Body of pancreas (tissue), 4 donors: ENCODE measurements at regions not wholly inside any gene's neighbourhood (a gene's known extent, or its start where the extent isn't known, plus 50 kb on each side); places are given as distances from the start of the nearest gene placed in this dataset.

ENCODE experiments used
- ATAC-seq: fragments of 150-250 bp; one replicate; pipeline ENCODE4 v1.9.1; 2016
- DNase-seq, 4 donors: peaks; one replicate each; pipeline ENCODE4 v3.0.0-alpha.2; 2019
- H3K27ac ChIP-seq, 4 donors: fragments of 200-600 bp; sonication (generic); 1 replicate in 3 of 4; 2 replicates in 1 of 4; pipeline versions ENCODE4 v1.5.1 to v1.6.1; 2016 to 2019; ENCODE audit warnings: mild to moderate bottlenecking in 1 of 4, mixed read lengths in 1 of 4, moderate library complexity in 1 of 4
- H3K27me3 ChIP-seq, 2 donors: fragments of 200-600 bp; sonication (generic); one replicate each; pipeline ENCODE4 v1.6.0; 2016; ENCODE audit warnings: mild to moderate bottlenecking in 1 of 2
- H3K36me3 ChIP-seq, 2 donors: fragments of 200-600 bp; sonication (generic); replicated peaks in 1 of 2; 2 replicates each; pipeline ENCODE4 v1.5.1; 2016; ENCODE audit warnings: low read depth in 2 of 2; ENCODE audit not compliant: insufficient read depth in 1 of 2
- H3K4me1 ChIP-seq: fragments of 200-600 bp; sonication (generic); one replicate; pipeline ENCODE4 v1.6.0; 2016
- H3K4me3 ChIP-seq, 2 donors: fragments of 200-600 bp; sonication (generic); 1 replicate in 1 of 2; 2 replicates in 1 of 2; pipeline ENCODE4 v1.5.1; 2016 to 2019
- H3K9me3 ChIP-seq, 3 donors: fragments of 200-600 bp; sonication (generic); 1 replicate in 2 of 3; 2 replicates in 1 of 3; pipeline ENCODE4 v1.5.1; 2016
- POLR2A ChIP-seq, 3 donors: fragments of 450-650 bp; IDR thresholded peaks; one replicate each; pipeline ENCODE4 v1.6.1; 2016; ENCODE audit warnings: antibody characterized with exemption in 3 of 3, mild to moderate bottlenecking in 2 of 3
- WGBS, 2 donors: methylation state at CpG; one replicate each; pipeline ENCODE4 v1.1.5; 2017; 5-methylcytosine and 5-hydroxymethylcytosine counted together
- intact Hi-C: fragments of 100-400 bp; cut with DNase I; formaldehyde crosslinking; loops from one replicate; pipeline ENCODE4 v1.15.1; 2023
- TF ChIP-seq, protein P1 (sequence below), 7 experiments: fragments of 450-650 bp in 4 of 7; fragments of 200-600 bp in 3 of 7; sonication (generic) in 3 of 7; IDR thresholded peaks; one replicate each; pipeline ENCODE4 v1.5.1; 2016 to 2019; ENCODE audit warnings: antibody characterized with exemption in 7 of 7

- DNase-seq = no peak
- Histone ChIP-seq H3K27ac (no peak overlapping the region), H3K4me1 (no peaks in the 10 kb centered on the region), H3K36me3 (no peaks in the 10 kb centered on the region), H3K4me3 (no peak overlapping the region), H3K9me3 (no peaks in the 10 kb centered on the region), H3K27me3 (no peaks in the 10 kb centered on the region)
- intact Hi-C loops = no loop called here
- WGBS, 2 donors = 82 to 87% methylated on average over 2 of the region's 2 CpGs
- no peak for ATAC-seq
- no peak for TF ChIP-seq POLR2A (IDR thresholded peaks at IDR 0.05)
- TF ChIP-seq, protein P1, sequence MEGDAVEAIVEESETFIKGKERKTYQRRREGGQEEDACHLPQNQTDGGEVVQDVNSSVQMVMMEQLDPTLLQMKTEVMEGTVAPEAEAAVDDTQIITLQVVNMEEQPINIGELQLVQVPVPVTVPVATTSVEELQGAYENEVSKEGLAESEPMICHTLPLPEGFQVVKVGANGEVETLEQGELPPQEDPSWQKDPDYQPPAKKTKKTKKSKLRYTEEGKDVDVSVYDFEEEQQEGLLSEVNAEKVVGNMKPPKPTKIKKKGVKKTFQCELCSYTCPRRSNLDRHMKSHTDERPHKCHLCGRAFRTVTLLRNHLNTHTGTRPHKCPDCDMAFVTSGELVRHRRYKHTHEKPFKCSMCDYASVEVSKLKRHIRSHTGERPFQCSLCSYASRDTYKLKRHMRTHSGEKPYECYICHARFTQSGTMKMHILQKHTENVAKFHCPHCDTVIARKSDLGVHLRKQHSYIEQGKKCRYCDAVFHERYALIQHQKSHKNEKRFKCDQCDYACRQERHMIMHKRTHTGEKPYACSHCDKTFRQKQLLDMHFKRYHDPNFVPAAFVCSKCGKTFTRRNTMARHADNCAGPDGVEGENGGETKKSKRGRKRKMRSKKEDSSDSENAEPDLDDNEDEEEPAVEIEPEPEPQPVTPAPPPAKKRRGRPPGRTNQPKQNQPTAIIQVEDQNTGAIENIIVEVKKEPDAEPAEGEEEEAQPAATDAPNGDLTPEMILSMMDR (IDR thresholded peaks at IDR 0.05) = no peak
Measured at GRCh38 chr11:38038777-38039176, 1440.7 kb upstream of the RAG2 start.

DNA sequence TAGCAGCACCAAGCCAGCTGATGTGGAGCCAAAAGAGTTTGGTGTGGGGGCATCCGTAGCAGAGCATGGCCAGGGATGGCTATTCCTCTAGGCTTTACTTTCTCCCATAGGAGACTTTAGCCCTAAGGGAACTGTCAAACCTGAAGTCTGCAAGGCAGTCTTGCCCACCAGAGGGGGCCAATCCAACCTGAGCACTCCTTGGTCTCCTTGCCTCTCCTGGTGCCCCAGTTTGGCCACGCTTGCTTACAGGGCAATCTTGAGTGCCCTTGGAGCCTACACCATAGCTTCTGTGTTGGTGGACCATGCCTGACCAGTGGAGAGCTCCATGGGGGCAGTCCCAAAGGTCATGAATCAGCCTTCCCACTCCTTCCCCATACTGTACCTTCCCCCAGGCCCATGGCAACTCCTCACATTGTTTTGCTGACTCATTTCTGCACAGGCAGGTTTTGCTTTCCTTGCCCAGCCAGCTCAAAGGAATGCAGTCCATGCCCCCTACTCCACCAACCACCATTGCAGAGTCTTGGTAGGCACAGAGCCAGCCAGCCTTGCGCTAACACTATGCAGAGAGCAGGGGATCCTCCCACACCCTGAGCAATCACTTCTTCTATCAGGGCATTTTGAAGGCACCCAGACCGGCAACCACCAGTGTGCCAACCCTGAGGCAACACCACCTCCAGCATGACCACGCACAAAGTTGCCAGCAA lies 1421.2 kb upstream of the RAG2 start:
- Histone ChIP-seq H3K4me3 (no peak overlapping the region), H3K9me3 (no peaks in the 10 kb centered on the region), H3K36me3 (no peaks in the 10 kb centered on the region), H3K4me1 (no peaks in the 10 kb centered on the region), H3K27ac (no peak overlapping the region), H3K27me3 (no peaks in the 10 kb centered on the region)
- intact Hi-C loops = no loop called here
- DNase-seq (no peak), ATAC-seq (no peak)
- 82 to 89% methylated on average over 3 to 5 of the region's 5 CpGs for WGBS, 2 donors
- TF ChIP-seq, protein P1 (IDR thresholded peaks at IDR 0.05) = no peak
- no peak for TF ChIP-seq POLR2A (IDR thresholded peaks at IDR 0.05)

- TF ChIP-seq POLR2A (IDR thresholded peaks at IDR 0.05) = no peak
- TF ChIP-seq, protein P1 (IDR thresholded peaks at IDR 0.05) = no peak
- no peak overlapping the region for H3K27ac ChIP-seq
- 33 to 39% methylated on average over 1 of the region's 1 CpG for WGBS, 2 donors
- intact Hi-C loops = no loop called here
- H3K9me3 ChIP-seq = no peaks in the 10 kb centered on the region
- H3K4me3 ChIP-seq = no peak overlapping the region
- DNase-seq = no peak
- no peak for ATAC-seq
- no peaks in the 10 kb centered on the region for H3K36me3 ChIP-seq
- H3K4me1 ChIP-seq = no peaks in the 10 kb centered on the region
- H3K27me3 ChIP-seq = no peaks in the 10 kb centered on the region
Measured at GRCh38 chr11:38014405-38014804, 1416.4 kb upstream of the RAG2 start.

GRCh38 chr11:38013157-38013556 lies 1415.1 kb upstream of the RAG2 start:
- intact Hi-C loops = no loop called here
- no peak overlapping the region for H3K27ac ChIP-seq
- DNase-seq (no peak), ATAC-seq (no peak)
- no peaks in the 10 kb centered on the region for H3K36me3 ChIP-seq
- H3K4me1 ChIP-seq = no peaks in the 10 kb centered on the region
- no peaks in the 10 kb centered on the region for H3K9me3 ChIP-seq
- TF ChIP-seq, protein P1 (IDR thresholded peaks at IDR 0.05) = no peak
- TF ChIP-seq POLR2A (IDR thresholded peaks at IDR 0.05) = no peak
- no peaks in the 10 kb centered on the region for H3K27me3 ChIP-seq
- 79 to 85% methylated on average over 8 of the region's 8 CpGs for WGBS, 2 donors
- H3K4me3 ChIP-seq = no peak overlapping the region

DNA sequence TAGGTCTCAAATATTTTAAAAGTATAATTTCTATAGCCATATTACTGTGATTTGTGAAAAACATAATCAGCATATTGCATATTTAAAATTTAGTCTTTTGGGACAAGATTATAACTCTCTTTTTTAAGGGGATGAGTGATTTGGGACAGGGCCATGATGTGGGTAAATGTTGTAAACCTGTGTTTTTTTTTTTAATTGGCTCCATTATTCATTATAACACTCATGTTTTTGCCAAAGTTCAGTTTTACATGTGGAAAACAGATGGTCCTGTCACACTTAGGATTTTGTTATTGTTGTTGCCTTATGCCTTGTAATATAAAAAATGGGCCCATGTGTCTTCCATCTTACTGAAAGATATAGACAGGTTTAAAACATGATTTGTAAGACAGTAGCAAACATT lies 1413.5 kb upstream of the RAG2 start:
- Histone ChIP-seq H3K27me3 (no peaks in the 10 kb centered on the region), H3K4me3 (no peak overlapping the region), H3K9me3 (no peaks in the 10 kb centered on the region), H3K36me3 (no peaks in the 10 kb centered on the region), H3K4me1 (no peaks in the 10 kb centered on the region), H3K27ac (no peak overlapping the region)
- intact Hi-C loops = no loop called here
- no peak for DNase-seq
- TF ChIP-seq POLR2A (IDR thresholded peaks at IDR 0.05) = no peak
- TF ChIP-seq, protein P1 (IDR thresholded peaks at IDR 0.05) = no peak
- no peak for ATAC-seq
